Endothelial cell (in vitro differentiated cells): ENCODE measurements at regions not wholly inside any gene's neighbourhood (a gene's known extent, or its start where the extent isn't known, plus 50 kb on each side); places are given as distances from the start of the nearest gene placed in this dataset.
A peak's percentile ranks its signal among the peaks of the same experiment; 100 is the strongest.

ENCODE experiments used
- DNase-seq: peaks from one replicate; pipeline ENCODE4 v3.0.0; 2021; ENCODE audit warnings: low spot score
- H3K27ac Mint-ChIP-seq: one replicate; pipeline ENCODE4 v1.8.0; 2021; ENCODE audit warnings: mixed read lengths, inconsistent platforms; ENCODE audit not compliant: unreplicated experiment
- H3K27me3 Mint-ChIP-seq: one replicate; pipeline ENCODE4 v1.8.0; 2021; ENCODE audit warnings: mild to moderate bottlenecking, moderate library complexity, mixed read lengths, inconsistent platforms; ENCODE audit not compliant: unreplicated experiment
- H3K36me3 Mint-ChIP-seq: one replicate; pipeline ENCODE4 v1.8.0; 2021; ENCODE audit warnings: mild to moderate bottlenecking, low read depth, mixed read lengths, inconsistent platforms; ENCODE audit not compliant: unreplicated experiment
- H3K4me1 Mint-ChIP-seq: one replicate; pipeline ENCODE4 v1.8.0; 2021; ENCODE audit warnings: mild to moderate bottlenecking, mixed read lengths, inconsistent platforms; ENCODE audit not compliant: unreplicated experiment
- H3K4me3 Mint-ChIP-seq: one replicate; pipeline ENCODE4 v1.8.0; 2021; ENCODE audit warnings: mild to moderate bottlenecking, mixed read lengths, inconsistent platforms; ENCODE audit not compliant: unreplicated experiment
- H3K9me3 Mint-ChIP-seq: one replicate; pipeline ENCODE4 v1.8.0; 2021; ENCODE audit warnings: mixed read lengths, inconsistent platforms; ENCODE audit not compliant: unreplicated experiment
- TF ChIP-seq, protein P1 (sequence below): fragments of 200-600 bp; sonication (generic); IDR thresholded peaks from one replicate; pipeline ENCODE4 v1.5.0; 2021; ENCODE audit warnings: antibody characterized with exemption; ENCODE audit not compliant: unreplicated experiment

DNA sequence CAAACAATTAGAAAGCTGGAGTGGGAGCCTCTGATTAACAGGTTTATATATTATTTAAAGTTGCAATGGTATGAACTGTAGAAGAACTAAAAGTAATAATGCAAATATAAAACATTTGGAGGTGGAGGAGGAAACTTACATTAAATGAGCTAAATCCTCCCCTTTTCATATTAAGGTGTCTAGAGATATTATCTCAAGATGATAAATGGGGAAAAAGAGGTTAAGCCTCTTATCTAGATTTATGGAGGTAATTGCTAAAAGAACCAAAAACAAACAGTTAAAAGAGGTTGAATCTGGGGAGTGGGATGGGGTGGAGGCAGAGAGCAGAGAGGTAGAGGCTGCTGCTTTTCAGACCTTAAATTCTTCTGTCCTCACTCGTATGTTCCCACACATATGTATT, 147.8 kb upstream of the SLC24A2 start:
- no peaks in the 10 kb centered on the region for H3K9me3 Mint-ChIP-seq
- H3K27ac Mint-ChIP-seq, result no peak overlapping the region
- DNase-seq, result no peak
- H3K4me1 Mint-ChIP-seq, result peaks cover 14% of the 10 kb centered on the region
- TF ChIP-seq, protein P1, sequence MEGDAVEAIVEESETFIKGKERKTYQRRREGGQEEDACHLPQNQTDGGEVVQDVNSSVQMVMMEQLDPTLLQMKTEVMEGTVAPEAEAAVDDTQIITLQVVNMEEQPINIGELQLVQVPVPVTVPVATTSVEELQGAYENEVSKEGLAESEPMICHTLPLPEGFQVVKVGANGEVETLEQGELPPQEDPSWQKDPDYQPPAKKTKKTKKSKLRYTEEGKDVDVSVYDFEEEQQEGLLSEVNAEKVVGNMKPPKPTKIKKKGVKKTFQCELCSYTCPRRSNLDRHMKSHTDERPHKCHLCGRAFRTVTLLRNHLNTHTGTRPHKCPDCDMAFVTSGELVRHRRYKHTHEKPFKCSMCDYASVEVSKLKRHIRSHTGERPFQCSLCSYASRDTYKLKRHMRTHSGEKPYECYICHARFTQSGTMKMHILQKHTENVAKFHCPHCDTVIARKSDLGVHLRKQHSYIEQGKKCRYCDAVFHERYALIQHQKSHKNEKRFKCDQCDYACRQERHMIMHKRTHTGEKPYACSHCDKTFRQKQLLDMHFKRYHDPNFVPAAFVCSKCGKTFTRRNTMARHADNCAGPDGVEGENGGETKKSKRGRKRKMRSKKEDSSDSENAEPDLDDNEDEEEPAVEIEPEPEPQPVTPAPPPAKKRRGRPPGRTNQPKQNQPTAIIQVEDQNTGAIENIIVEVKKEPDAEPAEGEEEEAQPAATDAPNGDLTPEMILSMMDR, result no peak
- H3K36me3 Mint-ChIP-seq, result no peaks in the 10 kb centered on the region
- no peak overlapping the region for H3K4me3 Mint-ChIP-seq
- peaks cover 6% of the 10 kb centered on the region for H3K27me3 Mint-ChIP-seq

DNA sequence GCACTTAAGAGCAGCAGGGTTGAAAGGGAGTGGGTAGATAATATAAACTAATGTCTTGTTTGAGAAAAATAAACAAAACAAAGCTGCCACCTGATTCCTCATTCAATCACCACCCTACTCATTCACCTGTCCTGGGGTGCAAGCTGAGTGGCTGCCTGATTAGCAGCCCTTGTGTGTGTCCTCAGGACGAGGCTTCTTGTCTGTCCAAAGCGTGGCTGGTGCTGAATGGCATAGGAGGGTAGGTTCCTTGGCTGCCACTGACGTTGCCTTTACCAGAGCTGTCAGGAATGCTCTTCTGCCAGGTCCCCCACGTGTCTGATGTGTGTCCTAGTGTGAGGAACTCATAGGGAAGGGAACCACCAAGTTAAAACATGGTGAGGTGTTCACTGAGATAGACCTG, 146.6 kb upstream of the SLC24A2 start:
- Mint-ChIP-seq H3K4me1 (peaks cover 10% of the 10 kb centered on the region), H3K27ac (no peak overlapping the region), H3K27me3 (peaks cover 6% of the 10 kb centered on the region), H3K9me3 (no peaks in the 10 kb centered on the region), H3K36me3 (no peaks in the 10 kb centered on the region), H3K4me3 (no peak overlapping the region)
- DNase-seq, result no peak
- TF ChIP-seq, protein P1, result no peak

DNA sequence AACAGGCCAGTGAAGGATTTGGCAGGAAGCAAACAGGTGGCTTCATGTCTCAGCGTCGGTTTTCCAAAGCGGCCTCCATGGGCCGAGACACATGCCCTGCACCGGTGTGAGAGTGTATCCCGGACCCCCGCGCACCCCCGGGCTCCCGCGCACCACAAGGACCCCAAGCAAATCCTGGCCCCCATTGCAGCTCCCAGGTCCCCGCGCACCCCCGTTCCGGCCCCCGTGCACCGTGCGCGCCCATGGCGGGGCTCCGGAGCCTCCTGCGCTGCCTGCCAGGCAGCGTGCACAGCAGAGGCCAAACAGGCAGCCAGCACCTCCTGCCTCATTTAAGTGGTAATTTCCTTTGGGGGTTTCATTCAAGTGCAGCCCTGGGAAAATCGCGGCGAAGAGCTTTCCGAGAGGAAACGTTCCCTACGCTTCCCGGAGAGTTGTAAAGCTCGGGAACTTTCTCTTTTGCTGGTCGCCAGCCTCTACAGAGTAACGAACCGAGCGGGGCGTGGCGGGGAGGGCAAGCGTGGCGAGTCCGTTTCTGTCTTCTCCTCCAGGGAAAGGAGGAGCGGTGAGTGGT, 145.5 kb upstream of the SLC24A2 start:
- Mint-ChIP-seq H3K36me3 (no peaks in the 10 kb centered on the region), H3K9me3 (no peaks in the 10 kb centered on the region), H3K27me3 (peaks cover 6% of the 10 kb centered on the region), H3K4me1 (peaks cover 9% of the 10 kb centered on the region), H3K4me3 (peak overlapping the region; percentile 85), H3K27ac (peak overlapping the region; percentile 54)
- TF ChIP-seq, protein P1, result no peak
- peak; percentile 46 for DNase-seq

DNA sequence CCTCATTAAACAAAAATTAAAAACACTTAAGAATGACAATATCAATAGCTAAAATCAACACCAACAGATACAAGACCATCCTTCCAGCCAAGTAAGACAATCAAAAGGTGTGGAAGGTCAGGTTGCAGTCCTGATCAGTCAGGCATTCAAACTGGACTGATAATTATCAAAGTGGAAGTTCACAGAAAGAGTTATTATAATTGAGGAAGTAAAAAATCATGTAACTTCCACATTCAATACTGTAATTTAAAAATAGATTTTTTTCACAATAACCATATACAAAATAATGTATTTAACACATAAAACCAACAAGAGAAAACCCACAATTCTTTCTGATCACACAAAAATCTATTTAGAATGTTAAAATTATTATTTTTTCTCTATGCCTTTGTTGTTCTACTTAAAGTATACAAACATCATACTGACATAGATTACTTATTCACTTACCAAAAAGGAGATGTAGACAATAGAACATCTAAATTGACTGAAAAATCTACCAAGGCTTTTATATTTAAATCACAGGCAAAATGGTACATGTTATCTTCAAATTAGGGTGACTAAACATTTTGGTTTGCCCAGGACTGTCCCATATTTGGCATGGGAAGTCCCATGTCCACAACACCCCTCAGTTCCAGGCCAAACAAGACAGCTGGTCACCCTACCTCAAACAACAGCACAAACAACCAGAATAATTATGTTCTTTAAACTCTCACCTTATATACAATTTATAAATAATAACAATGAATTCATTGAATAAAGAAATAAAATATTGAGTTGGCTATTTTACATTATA, 142.5 kb upstream of the SLC24A2 start:
- Mint-ChIP-seq H3K36me3 (no peaks in the 10 kb centered on the region), H3K9me3 (no peaks in the 10 kb centered on the region), H3K4me3 (no peak overlapping the region), H3K4me1 (peaks cover 13% of the 10 kb centered on the region), H3K27me3 (peaks cover 6% of the 10 kb centered on the region), H3K27ac (no peak overlapping the region)
- no peak for DNase-seq
- TF ChIP-seq, protein P1, result no peak

DNA sequence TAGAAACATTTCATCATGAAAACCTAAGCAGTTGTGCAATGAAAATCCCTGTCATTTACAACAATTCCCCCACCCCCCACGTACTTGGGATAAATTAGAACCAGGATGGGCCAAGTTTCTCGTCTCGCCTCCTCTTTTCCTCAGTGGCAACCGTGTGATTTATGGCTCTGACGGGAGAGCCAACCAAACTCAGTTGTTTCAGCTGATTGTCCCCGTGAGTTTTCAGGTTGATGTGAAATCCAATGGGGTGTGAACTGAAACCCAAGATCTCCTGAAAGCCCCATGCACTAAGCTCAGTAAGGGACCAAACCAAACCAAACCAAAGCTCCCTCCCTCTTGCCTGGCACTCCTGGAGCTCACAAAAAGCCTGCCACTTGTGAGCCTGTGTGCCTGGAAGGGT, 138.7 kb upstream of the SLC24A2 start:
- peaks cover 8% of the 10 kb centered on the region for H3K4me1 Mint-ChIP-seq
- no peaks in the 10 kb centered on the region for H3K36me3 Mint-ChIP-seq
- H3K27me3 Mint-ChIP-seq, result no peaks in the 10 kb centered on the region
- H3K4me3 Mint-ChIP-seq, result no peak overlapping the region
- TF ChIP-seq, protein P1, result no peak
- no peaks in the 10 kb centered on the region for H3K9me3 Mint-ChIP-seq
- no peak overlapping the region for H3K27ac Mint-ChIP-seq
- DNase-seq, result no peak
